Stomach smooth muscle (tissue), 2 donors: ENCODE measurements at regions not wholly inside any gene's neighbourhood (a gene's known extent, or its start where the extent isn't known, plus 50 kb on each side); places are given as distances from the start of the nearest gene placed in this dataset.

Source experiments
- H3K27ac ChIP-seq: one replicate; pipeline ENCODE4 v1.7.0; 2013; ENCODE audit warnings: mild to moderate bottlenecking, low read length, inconsistent platforms
- H3K27me3 ChIP-seq, 2 donors: one replicate each; pipeline ENCODE4 v1.7.0; 2013; ENCODE audit warnings: low read length in 2 of 2; ENCODE audit not compliant: insufficient read depth in 2 of 2, control insufficient read depth in 1 of 2
- H3K36me3 ChIP-seq, 2 donors: one replicate each; pipeline ENCODE4 v1.7.0; 2013; ENCODE audit warnings: low read length in 2 of 2; ENCODE audit not compliant: control insufficient read depth in 2 of 2, insufficient read depth in 2 of 2
- H3K4me1 ChIP-seq: one replicate; pipeline ENCODE4 v1.7.0; 2013; ENCODE audit warnings: low read length; ENCODE audit not compliant: control insufficient read depth, insufficient read depth
- H3K4me3 ChIP-seq, 2 donors: one replicate each; pipeline ENCODE4 v1.7.0; 2013; ENCODE audit warnings: low read length in 2 of 2
- H3K9ac ChIP-seq, 2 donors: one replicate each; pipeline ENCODE4 v1.7.0; 2013; ENCODE audit warnings: low read length in 2 of 2, mild to moderate bottlenecking in 1 of 2
- H3K9me3 ChIP-seq, 2 donors: one replicate each; pipeline ENCODE4 v1.7.0; 2013; ENCODE audit warnings: low read length in 2 of 2; ENCODE audit not compliant: control insufficient read depth in 2 of 2
- donor health status: healthy.
- donor health status: Pancreatic carcinoma.

DNA sequence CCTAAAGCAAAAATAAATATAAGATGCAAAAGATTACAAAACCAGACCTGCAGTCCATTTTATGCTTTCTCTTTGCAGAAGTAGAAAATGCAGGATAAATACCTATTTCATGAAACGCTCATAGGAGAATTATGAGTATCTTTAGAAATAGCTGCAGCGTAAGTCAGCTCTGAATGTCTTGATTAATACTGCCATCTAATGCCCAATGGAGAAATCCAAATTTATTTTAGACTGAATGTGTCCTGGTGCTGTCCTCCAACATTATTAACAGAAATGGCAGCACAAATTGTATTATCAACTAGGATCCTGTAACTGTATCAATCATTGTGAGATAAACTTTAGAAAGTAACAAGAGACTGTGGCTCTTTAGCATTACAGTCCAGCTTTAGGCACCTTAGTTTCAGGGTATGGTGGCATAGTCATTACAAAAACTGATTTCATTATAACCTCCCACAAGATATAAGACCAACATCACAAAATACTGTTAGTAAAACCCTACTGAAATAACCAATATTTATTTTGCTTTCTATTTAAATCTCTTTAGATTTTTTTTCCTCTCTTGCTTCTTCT, 162.1 kb upstream of the MIR17HG start:
- H3K4me1 ChIP-seq, result no peaks in the 10 kb centered on the region
- no peaks in the 10 kb centered on the region for H3K36me3 ChIP-seq
- H3K27ac ChIP-seq, result no peak overlapping the region
- no peak overlapping the region for H3K4me3 ChIP-seq
- H3K9me3 ChIP-seq, result no peaks in the 10 kb centered on the region
- H3K9ac ChIP-seq, result no peak overlapping the region
- H3K27me3 ChIP-seq, result no peaks in the 10 kb centered on the region

DNA sequence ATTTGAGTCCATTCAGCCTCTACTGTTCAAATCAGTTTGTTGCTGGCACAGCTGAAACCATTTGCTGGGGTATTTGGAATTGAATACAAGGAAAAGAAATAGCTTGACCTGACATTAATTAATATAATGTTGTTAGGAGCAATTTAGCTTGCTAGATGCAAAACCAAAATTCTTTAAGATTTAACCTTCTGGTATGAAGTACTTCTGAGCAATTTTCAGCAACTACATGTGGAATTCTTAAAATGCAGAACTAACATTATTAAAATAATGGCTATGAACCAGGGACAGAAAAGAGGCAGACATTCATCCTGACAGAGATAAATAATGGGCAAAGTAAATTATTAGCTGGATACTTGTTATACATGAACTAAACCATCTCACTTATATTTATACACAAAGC, 160.0 kb upstream of the MIR17HG start:
- Histone ChIP-seq H3K36me3 (no peaks in the 10 kb centered on the region), H3K4me1 (no peaks in the 10 kb centered on the region), H3K9me3 (no peaks in the 10 kb centered on the region), H3K27ac (no peak overlapping the region), H3K9ac (no peak overlapping the region), H3K4me3 (no peak overlapping the region), H3K27me3 (no peaks in the 10 kb centered on the region)

- no peak overlapping the region for H3K9ac ChIP-seq
- no peaks in the 10 kb centered on the region for H3K4me1 ChIP-seq
- no peaks in the 10 kb centered on the region for H3K36me3 ChIP-seq
- no peaks in the 10 kb centered on the region for H3K27me3 ChIP-seq
- H3K27ac ChIP-seq, result no peak overlapping the region
- no peak overlapping the region for H3K4me3 ChIP-seq
- H3K9me3 ChIP-seq, result no peaks in the 10 kb centered on the region
Observed at GRCh38 chr13:91189506-91189905, 158.0 kb upstream of the MIR17HG start.

DNA sequence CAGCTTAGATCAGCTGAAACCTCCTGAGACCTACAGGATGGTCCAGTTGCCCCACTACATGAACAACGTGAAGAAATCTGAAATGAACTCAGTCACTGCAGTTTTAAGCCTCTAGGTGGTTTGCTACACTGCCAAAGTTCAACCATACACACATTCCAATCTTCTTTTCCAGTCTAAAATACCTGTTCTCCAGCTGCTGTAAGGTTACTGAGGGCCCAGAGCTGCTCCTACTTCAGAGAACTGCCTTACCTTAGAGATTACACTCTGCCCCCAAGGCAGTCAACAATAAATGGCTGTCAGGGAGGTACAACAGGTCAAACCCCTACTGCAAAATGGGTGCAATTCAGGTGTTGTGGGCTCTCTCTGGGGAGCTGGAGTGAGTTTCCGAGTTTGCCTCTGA, 154.1 kb upstream of the MIR17HG start:
- Histone ChIP-seq H3K27me3 (no peaks in the 10 kb centered on the region), H3K27ac (no peak overlapping the region), H3K4me1 (no peaks in the 10 kb centered on the region), H3K9ac (no peak overlapping the region), H3K4me3 (no peak overlapping the region), H3K36me3 (no peaks in the 10 kb centered on the region), H3K9me3 (no peaks in the 10 kb centered on the region)

- no peaks in the 10 kb centered on the region for H3K9me3 ChIP-seq
- no peaks in the 10 kb centered on the region for H3K36me3 ChIP-seq
- no peak overlapping the region for H3K4me3 ChIP-seq
- H3K9ac ChIP-seq, result no peak overlapping the region
- H3K27me3 ChIP-seq, result no peaks in the 10 kb centered on the region
- no peak overlapping the region for H3K27ac ChIP-seq
- H3K4me1 ChIP-seq, result no peaks in the 10 kb centered on the region
Observed at GRCh38 chr13:91195789-91196188, 151.7 kb upstream of the MIR17HG start.

DNA sequence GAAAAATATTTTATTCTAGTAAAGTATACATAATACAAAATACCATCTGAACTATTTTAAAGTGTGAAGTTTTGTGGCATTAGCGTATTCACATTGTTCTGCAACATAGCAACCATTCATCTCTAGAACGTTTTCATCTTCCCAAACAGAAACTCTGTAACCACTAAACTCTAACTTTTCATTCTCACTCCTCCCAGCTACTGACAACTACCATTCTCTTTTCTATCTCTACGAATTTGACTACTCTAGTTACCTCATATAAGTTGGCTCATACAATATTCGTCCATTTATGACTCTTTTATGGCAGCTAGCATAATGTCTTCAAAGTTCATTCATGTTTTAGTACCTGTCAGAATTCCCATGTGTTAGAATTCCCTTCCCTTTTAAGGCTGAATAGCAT, 150.5 kb upstream of the MIR17HG start:
- Histone ChIP-seq H3K27me3 (no peaks in the 10 kb centered on the region), H3K27ac (no peak overlapping the region), H3K4me3 (no peak overlapping the region), H3K36me3 (no peaks in the 10 kb centered on the region), H3K9me3 (no peaks in the 10 kb centered on the region), H3K4me1 (no peaks in the 10 kb centered on the region), H3K9ac (no peak overlapping the region)

GRCh38 chr13:91199866-91200265, 147.6 kb upstream of the MIR17HG start:
- Histone ChIP-seq H3K4me3 (no peak overlapping the region), H3K36me3 (no peaks in the 10 kb centered on the region), H3K9ac (no peak overlapping the region), H3K9me3 (no peaks in the 10 kb centered on the region), H3K4me1 (no peaks in the 10 kb centered on the region), H3K27me3 (no peaks in the 10 kb centered on the region), H3K27ac (no peak overlapping the region)

GRCh38 chr13:91200486-91200885, 147.0 kb upstream of the MIR17HG start:
- no peak overlapping the region for H3K9ac ChIP-seq
- H3K27ac ChIP-seq, result no peak overlapping the region
- H3K9me3 ChIP-seq, result no peaks in the 10 kb centered on the region
- no peak overlapping the region for H3K4me3 ChIP-seq
- H3K4me1 ChIP-seq, result no peaks in the 10 kb centered on the region
- H3K36me3 ChIP-seq, result no peaks in the 10 kb centered on the region
- H3K27me3 ChIP-seq, result no peaks in the 10 kb centered on the region

- H3K4me3 ChIP-seq, result no peak overlapping the region
- no peaks in the 10 kb centered on the region for H3K27me3 ChIP-seq
- H3K36me3 ChIP-seq, result no peaks in the 10 kb centered on the region
- H3K27ac ChIP-seq, result no peak overlapping the region
- H3K4me1 ChIP-seq, result no peaks in the 10 kb centered on the region
- H3K9ac ChIP-seq, result no peak overlapping the region
- H3K9me3 ChIP-seq, result no peaks in the 10 kb centered on the region
Observed at GRCh38 chr13:91203430-91203829, 144.1 kb upstream of the MIR17HG start.

GRCh38 chr13:91207261-91207660, 140.2 kb upstream of the MIR17HG start:
- Histone ChIP-seq H3K27me3 (no peaks in the 10 kb centered on the region), H3K4me3 (no peak overlapping the region), H3K36me3 (no peaks in the 10 kb centered on the region), H3K9ac (no peak overlapping the region), H3K4me1 (no peaks in the 10 kb centered on the region), H3K9me3 (no peaks in the 10 kb centered on the region), H3K27ac (no peak overlapping the region)

DNA sequence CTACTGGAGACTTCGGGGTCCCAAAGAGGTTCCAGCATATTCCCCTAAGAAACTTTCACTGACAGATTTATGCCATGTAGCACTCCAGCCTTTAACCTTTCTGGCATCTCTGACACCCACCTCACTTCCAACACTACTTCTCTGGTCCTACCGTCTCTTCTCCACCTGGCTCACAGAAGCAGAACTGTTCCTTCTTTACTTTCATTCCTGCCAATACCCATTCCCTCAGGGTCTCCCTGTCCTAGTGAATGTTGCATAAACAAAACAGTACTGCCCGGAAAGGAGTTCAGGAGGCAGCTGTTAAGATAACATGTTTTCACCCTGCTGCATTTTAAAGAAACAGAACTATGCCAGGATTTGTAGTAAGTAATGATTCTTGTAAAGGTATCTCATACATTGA, 136.0 kb upstream of the MIR17HG start:
- no peaks in the 10 kb centered on the region for H3K9me3 ChIP-seq
- no peaks in the 10 kb centered on the region for H3K4me1 ChIP-seq
- no peak overlapping the region for H3K9ac ChIP-seq
- H3K4me3 ChIP-seq, result no peak overlapping the region
- H3K27ac ChIP-seq, result no peak overlapping the region
- no peaks in the 10 kb centered on the region for H3K36me3 ChIP-seq
- H3K27me3 ChIP-seq, result no peaks in the 10 kb centered on the region
